ENCODE measurements at regions not wholly inside any gene's neighbourhood (a gene's known extent, or its start where the extent isn't known, plus 50 kb on each side); places are given as distances from the start of the nearest gene placed in this dataset.

DNA sequence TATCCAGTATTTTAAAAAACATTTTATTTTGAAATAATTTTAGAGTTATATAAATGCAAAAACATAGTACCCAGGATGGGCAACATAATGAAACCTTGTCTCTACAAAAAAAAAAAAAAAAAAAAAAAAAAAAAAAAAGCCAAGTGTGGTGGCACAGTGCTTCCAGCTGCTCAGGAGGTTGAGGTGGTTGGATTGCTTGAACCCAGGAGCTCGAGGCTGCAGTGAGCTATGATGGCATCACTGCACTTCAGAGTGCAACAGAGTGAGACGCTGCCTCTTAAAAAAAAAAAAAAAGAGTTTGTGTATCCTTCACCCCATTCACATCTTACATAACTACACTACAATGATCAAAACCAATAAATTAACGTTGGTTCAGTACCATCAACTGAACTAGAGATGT, 115.6 kb upstream of the KIF26B start:
- Histone ChIP-seq H3K27ac (ENCODE audit: low read length) (no peak overlapping the region), H3K36me3 (ENCODE audit: control insufficient read depth, insufficient read depth, low read length) (no peaks in the 10 kb centered on the region), H3K27me3 (ENCODE audit: control insufficient read depth, insufficient read depth, low read length) (no peaks in the 10 kb centered on the region), H3K4me1 (ENCODE audit: control insufficient read depth, insufficient read depth, low read length) (no peaks in the 10 kb centered on the region), H3K4me3 (ENCODE audit: low read length) (no peak overlapping the region), H3K9me3 (ENCODE audit: control insufficient read depth, insufficient read depth, low read length) (no peaks in the 10 kb centered on the region)
- Mint-ChIP-seq H3K4me1 (no peaks in the 10 kb centered on the region), H3K36me3 (no peaks in the 10 kb centered on the region), H3K4me3 (no peak overlapping the region), H3K9me3 (no peaks in the 10 kb centered on the region), H3K27ac (no peak overlapping the region), H3K27me3 (ENCODE audit: low read depth in 2 of 2) (no peaks in the 10 kb centered on the region)
- no peak for DNase-seq
- no peak for ATAC-seq
- WGBS (ENCODE audit: insufficient coverage), result 80% methylated on average over 3 of the region's 3 CpGs
- intact Hi-C loops (cut with micrococcal nuclease), result no loop called here
- TF ChIP-seq, protein P1, sequence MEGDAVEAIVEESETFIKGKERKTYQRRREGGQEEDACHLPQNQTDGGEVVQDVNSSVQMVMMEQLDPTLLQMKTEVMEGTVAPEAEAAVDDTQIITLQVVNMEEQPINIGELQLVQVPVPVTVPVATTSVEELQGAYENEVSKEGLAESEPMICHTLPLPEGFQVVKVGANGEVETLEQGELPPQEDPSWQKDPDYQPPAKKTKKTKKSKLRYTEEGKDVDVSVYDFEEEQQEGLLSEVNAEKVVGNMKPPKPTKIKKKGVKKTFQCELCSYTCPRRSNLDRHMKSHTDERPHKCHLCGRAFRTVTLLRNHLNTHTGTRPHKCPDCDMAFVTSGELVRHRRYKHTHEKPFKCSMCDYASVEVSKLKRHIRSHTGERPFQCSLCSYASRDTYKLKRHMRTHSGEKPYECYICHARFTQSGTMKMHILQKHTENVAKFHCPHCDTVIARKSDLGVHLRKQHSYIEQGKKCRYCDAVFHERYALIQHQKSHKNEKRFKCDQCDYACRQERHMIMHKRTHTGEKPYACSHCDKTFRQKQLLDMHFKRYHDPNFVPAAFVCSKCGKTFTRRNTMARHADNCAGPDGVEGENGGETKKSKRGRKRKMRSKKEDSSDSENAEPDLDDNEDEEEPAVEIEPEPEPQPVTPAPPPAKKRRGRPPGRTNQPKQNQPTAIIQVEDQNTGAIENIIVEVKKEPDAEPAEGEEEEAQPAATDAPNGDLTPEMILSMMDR (IDR thresholded peaks at IDR 0.05), result no peak

DNA sequence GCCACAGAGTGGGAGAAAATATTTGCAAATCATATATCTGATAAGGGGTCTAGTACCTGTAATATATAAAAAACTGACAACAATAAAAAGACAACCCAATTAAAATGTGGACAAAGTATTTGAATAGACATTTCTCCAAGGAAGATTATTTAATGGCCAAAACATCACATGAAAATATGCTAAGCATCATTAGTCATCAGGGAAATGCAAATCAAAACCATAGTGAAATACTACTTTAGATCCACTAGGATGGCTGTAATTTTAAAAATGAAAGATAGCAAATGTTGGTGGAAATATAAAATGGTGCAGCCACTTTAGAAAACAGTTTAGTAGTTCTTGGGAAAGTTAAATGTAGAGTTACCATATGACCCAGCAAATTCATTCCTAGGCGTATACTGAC, 118.7 kb upstream of the KIF26B start:
- ATAC-seq, result no peak
- Histone ChIP-seq H3K9me3 (ENCODE audit: control insufficient read depth, insufficient read depth, low read length) (no peaks in the 10 kb centered on the region), H3K36me3 (ENCODE audit: control insufficient read depth, insufficient read depth, low read length) (no peaks in the 10 kb centered on the region), H3K27ac (ENCODE audit: low read length) (no peak overlapping the region), H3K4me3 (ENCODE audit: low read length) (no peak overlapping the region), H3K27me3 (ENCODE audit: control insufficient read depth, insufficient read depth, low read length) (no peaks in the 10 kb centered on the region), H3K4me1 (ENCODE audit: control insufficient read depth, insufficient read depth, low read length) (no peaks in the 10 kb centered on the region)
- TF ChIP-seq, protein P1 (IDR thresholded peaks at IDR 0.05), result no peak
- no CpG with 5 or more reads among the region's 1 CpG for WGBS (ENCODE audit: insufficient coverage)
- intact Hi-C loops (cut with micrococcal nuclease), result no loop called here
- H3K36me3 Mint-ChIP-seq, result no peaks in the 10 kb centered on the region
- DNase-seq, result no peak
- no peaks in the 10 kb centered on the region for H3K9me3 Mint-ChIP-seq
- H3K27ac Mint-ChIP-seq, result no peak overlapping the region
- H3K4me3 Mint-ChIP-seq, result no peak overlapping the region
- no peaks in the 10 kb centered on the region for H3K27me3 Mint-ChIP-seq (ENCODE audit: low read depth in 2 of 2)
- no peaks in the 10 kb centered on the region for H3K4me1 Mint-ChIP-seq

DNA sequence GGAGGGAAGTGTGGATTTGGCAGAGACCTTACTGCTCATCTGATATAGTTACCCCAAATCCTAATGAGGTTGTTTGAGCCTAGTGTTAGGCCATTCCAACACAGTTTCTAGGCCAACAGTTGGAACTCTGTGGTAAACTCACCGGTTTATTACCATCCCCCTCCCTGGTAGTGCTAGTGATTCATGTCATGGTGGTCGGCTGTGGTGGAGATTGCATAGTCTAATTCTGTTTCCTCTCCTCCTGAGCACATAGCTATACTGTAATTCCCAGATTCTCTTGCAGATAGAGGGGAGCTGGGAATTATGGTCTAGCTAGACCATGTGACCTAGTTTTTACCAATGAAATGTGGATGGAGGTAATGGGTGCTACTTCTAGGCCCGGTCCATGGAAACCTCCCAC, 123.7 kb upstream of the KIF26B start:
- DNase-seq (no peak), ATAC-seq (no peak)
- Mint-ChIP-seq H3K36me3 (no peaks in the 10 kb centered on the region), H3K27ac (no peak overlapping the region), H3K27me3 (ENCODE audit: low read depth in 2 of 2) (no peaks in the 10 kb centered on the region), H3K4me3 (no peak overlapping the region), H3K9me3 (no peaks in the 10 kb centered on the region), H3K4me1 (peaks cover 6 to 14% of the 10 kb centered on the region in 2 donors)
- Histone ChIP-seq H3K4me3 (ENCODE audit: low read length) (no peak overlapping the region), H3K27me3 (ENCODE audit: control insufficient read depth, insufficient read depth, low read length) (no peaks in the 10 kb centered on the region), H3K36me3 (ENCODE audit: control insufficient read depth, insufficient read depth, low read length) (no peaks in the 10 kb centered on the region), H3K9me3 (ENCODE audit: control insufficient read depth, insufficient read depth, low read length) (no peaks in the 10 kb centered on the region), H3K27ac (ENCODE audit: low read length) (no peak overlapping the region), H3K4me1 (ENCODE audit: control insufficient read depth, insufficient read depth, low read length) (peaks cover 7% of the 10 kb centered on the region)
- TF ChIP-seq, protein P1 (IDR thresholded peaks at IDR 0.05), result no peak
- WGBS (ENCODE audit: insufficient coverage), result 100% methylated on average over 1 of the region's 3 CpGs
- intact Hi-C loops (cut with micrococcal nuclease), result no loop called here

DNA sequence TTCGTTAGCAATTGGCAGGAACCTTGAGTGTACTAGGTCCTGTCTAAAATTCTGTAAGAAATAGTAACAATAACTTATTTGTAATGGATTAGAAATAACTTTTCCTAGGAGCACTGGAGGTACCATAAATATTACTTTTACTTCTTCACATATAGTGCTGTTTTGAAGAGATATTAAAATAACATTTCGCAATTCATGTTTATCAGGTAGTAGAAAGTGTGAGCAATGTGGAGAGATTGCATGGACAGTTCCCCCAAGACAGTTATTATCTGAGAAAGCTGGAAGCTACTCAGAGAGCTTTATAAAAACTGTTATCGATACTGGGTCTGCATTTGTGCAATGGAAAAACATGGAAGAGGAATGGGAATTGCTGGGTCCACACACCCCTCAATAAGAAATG, 128.5 kb upstream of the KIF26B start:
- intact Hi-C loops (cut with micrococcal nuclease), result no loop called here
- H3K27me3 ChIP-seq (ENCODE audit: control insufficient read depth, insufficient read depth, low read length), result no peaks in the 10 kb centered on the region
- DNase-seq (no peak), ATAC-seq (no peak)
- H3K4me1 ChIP-seq (ENCODE audit: control insufficient read depth, insufficient read depth, low read length), result peaks cover 7% of the 10 kb centered on the region
- H3K27me3 Mint-ChIP-seq (ENCODE audit: low read depth in 2 of 2), result no peaks in the 10 kb centered on the region
- H3K27ac Mint-ChIP-seq, result no peak overlapping the region
- WGBS (ENCODE audit: insufficient coverage), result 100% methylated on average over 2 of the region's 3 CpGs
- no peak overlapping the region for H3K27ac ChIP-seq (ENCODE audit: low read length)
- H3K9me3 Mint-ChIP-seq, result no peaks in the 10 kb centered on the region
- no peak overlapping the region for H3K4me3 ChIP-seq (ENCODE audit: low read length)
- no peaks in the 10 kb centered on the region for H3K9me3 ChIP-seq (ENCODE audit: control insufficient read depth, insufficient read depth, low read length)
- H3K4me3 Mint-ChIP-seq, result no peak overlapping the region
- TF ChIP-seq, protein P1 (IDR thresholded peaks at IDR 0.05), result no peak
- no peaks in the 10 kb centered on the region for H3K36me3 ChIP-seq (ENCODE audit: control insufficient read depth, insufficient read depth, low read length)
- H3K4me1 Mint-ChIP-seq, result peaks cover 6 to 14% of the 10 kb centered on the region in 2 donors
- H3K36me3 Mint-ChIP-seq, result no peaks in the 10 kb centered on the region
